LNCaP clone FGC (cell line): ENCODE measurements at regions not wholly inside any gene's neighbourhood (a gene's known extent, or its start where the extent isn't known, plus 50 kb on each side); places are given as distances from the start of the nearest gene placed in this dataset.

Experiments used
- DNase-seq: peaks from one replicate; pipeline ENCODE4 v3.0.0-alpha.2; 2011; ENCODE audit warnings: low read depth
- H3K4me3 ChIP-seq: 2 replicates; pipeline ENCODE4 v1.5.1; 2011; ENCODE audit warnings: mild to moderate bottlenecking, low read depth, low read length, control low read depth
- CTCF ChIP-seq: IDR thresholded peaks from 2 replicates; pipeline ENCODE4 v1.5.1; 2012; ENCODE audit warnings: mild to moderate bottlenecking; ENCODE audit not compliant: control insufficient read depth, insufficient read depth; ENCODE audit errors: extremely low read depth

GRCh38 chr22:22982616-22983015, 87.7 kb upstream of the GNAZ start:
- H3K4me3 ChIP-seq, result no peak overlapping the region
- no peak for TF ChIP-seq CTCF
- DNase-seq, result no peak

GRCh38 chr22:22983123-22983522, 87.2 kb upstream of the GNAZ start:
- TF ChIP-seq CTCF, result no peak
- no peak for DNase-seq
- H3K4me3 ChIP-seq, result no peak overlapping the region

GRCh38 chr22:22983816-22984215, 86.5 kb upstream of the GNAZ start:
- DNase-seq, result no peak
- TF ChIP-seq CTCF, result no peak
- H3K4me3 ChIP-seq, result no peak overlapping the region

GRCh38 chr22:22984967-22985366, 85.4 kb upstream of the GNAZ start:
- H3K4me3 ChIP-seq, result no peak overlapping the region
- no peak for TF ChIP-seq CTCF
- DNase-seq, result no peak

GRCh38 chr22:22986008-22986407, 84.3 kb upstream of the GNAZ start:
- TF ChIP-seq CTCF, result no peak
- DNase-seq, result no peak
- no peak overlapping the region for H3K4me3 ChIP-seq

- DNase-seq, result no peak
- no peak overlapping the region for H3K4me3 ChIP-seq
- TF ChIP-seq CTCF, result no peak
These were observed 83.7 kb upstream of the GNAZ start for GRCh38 chr22:22986640-22987039.

GRCh38 chr22:22988150-22988549, 82.2 kb upstream of the GNAZ start:
- TF ChIP-seq CTCF, result no peak
- no peak for DNase-seq
- no peak overlapping the region for H3K4me3 ChIP-seq
